Right kidney (tissue), 1 donor: ENCODE measurements at regions not wholly inside any gene's neighbourhood (a gene's known extent, or its start where the extent isn't known, plus 50 kb on each side); places are given as distances from the start of the nearest gene placed in this dataset.
A peak's percentile ranks its signal among the peaks of the same experiment; 100 is the strongest.
"Not testable (repeated sequence)": the region's sequence is repeated elsewhere in the genome, so short reads cannot be mapped to it uniquely, and the experiment has no call there.

Experiments used
- DNase-seq: peaks from one replicate; pipeline ENCODE4 v3.0.0-alpha.2; 2016

- DNase-seq = no peak
Measured at GRCh38 chr14:61160798-61161197, 120.3 kb downstream of the TMEM30B start.

- no peak for DNase-seq
Measured at GRCh38 chr14:61154641-61155040, 126.5 kb downstream of the TMEM30B start.

- no peak for DNase-seq
Measured at GRCh38 chr14:61153914-61154545, 127.1 kb downstream of the TMEM30B start.

GRCh38 chr14:61153431-61153830 is 127.7 kb downstream of the TMEM30B start:
- DNase-seq = no peak

GRCh38 chr14:61152851-61153364 is 128.2 kb downstream of the TMEM30B start:
- no peak for DNase-seq

- no peak for DNase-seq
Measured at GRCh38 chr14:61151251-61151650, 129.9 kb downstream of the TMEM30B start.

- DNase-seq = no peak
Measured at GRCh38 chr14:61150851-61151250, 130.3 kb downstream of the TMEM30B start.

GRCh38 chr14:61149896-61150295 is 131.2 kb downstream of the TMEM30B start:
- no peak for DNase-seq

GRCh38 chr14:61148742-61149350 is 132.3 kb downstream of the TMEM30B start:
- no peak for DNase-seq

- no peak for DNase-seq
Measured at GRCh38 chr14:61147831-61148549, 133.1 kb downstream of the TMEM30B start.

GRCh38 chr14:61147381-61147821 is 133.7 kb downstream of the TMEM30B start:
- no peak for DNase-seq

GRCh38 chr14:61146899-61147298 is 134.2 kb downstream of the TMEM30B start:
- DNase-seq = no peak

GRCh38 chr14:61145903-61146481 is 135.1 kb downstream of the TMEM30B start:
- peak; percentile 14 for DNase-seq

GRCh38 chr14:61145034-61145902 is 135.9 kb downstream of the TMEM30B start:
- DNase-seq = peak; percentile 31

- DNase-seq = not testable (repeated sequence)
Measured at GRCh38 chr14:61144117-61145033, 136.8 kb downstream of the TMEM30B start.

- DNase-seq = no peak
Measured at GRCh38 chr14:61140872-61141271, 140.3 kb downstream of the TMEM30B start.

GRCh38 chr14:61140271-61140670 is 140.9 kb downstream of the TMEM30B start:
- no peak for DNase-seq

GRCh38 chr14:61139006-61139599 is 142.0 kb downstream of the TMEM30B start:
- DNase-seq = no peak

- no peak for DNase-seq
Measured at GRCh38 chr14:61132894-61133293, 148.2 kb downstream of the TMEM30B start.

- DNase-seq = no peak
Measured at GRCh38 chr14:61132336-61132735, 148.8 kb downstream of the TMEM30B start.
